WI38 (cell line): ENCODE measurements at regions not wholly inside any gene's neighbourhood (a gene's known extent, or its start where the extent isn't known, plus 50 kb on each side); places are given as distances from the start of the nearest gene placed in this dataset.

Source experiments
- H3K4me3 ChIP-seq: 2 replicates; pipeline ENCODE4 v1.5.1; 2011; ENCODE audit warnings: low read depth, mild to moderate bottlenecking, control low read depth, low read length
- TF ChIP-seq, protein P1 (sequence below): IDR thresholded peaks from 2 replicates; pipeline ENCODE4 v1.5.1; 2012; ENCODE audit warnings: low read depth, mild to moderate bottlenecking, control low read depth, low read length

DNA sequence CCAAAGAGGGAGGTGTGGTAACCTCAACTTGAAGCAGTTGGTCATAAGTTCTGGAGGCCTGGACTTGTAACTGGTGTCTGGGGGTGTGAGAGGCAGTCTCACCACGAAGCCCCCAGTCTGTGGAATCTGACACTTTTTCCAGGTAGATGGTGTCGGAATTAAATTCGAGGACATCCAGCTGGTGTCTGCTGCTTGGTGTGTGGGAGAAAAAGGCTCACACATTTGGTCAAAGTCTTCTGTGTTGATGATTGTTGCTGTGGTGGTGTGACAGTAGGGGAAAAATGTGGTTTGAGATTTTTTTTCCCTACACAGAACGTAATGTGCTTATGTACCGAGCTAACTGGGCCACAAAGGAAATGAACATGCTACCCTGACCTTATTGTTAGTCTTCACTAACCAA, 251.9 kb downstream of the MAT2B start:
- TF ChIP-seq, protein P1, sequence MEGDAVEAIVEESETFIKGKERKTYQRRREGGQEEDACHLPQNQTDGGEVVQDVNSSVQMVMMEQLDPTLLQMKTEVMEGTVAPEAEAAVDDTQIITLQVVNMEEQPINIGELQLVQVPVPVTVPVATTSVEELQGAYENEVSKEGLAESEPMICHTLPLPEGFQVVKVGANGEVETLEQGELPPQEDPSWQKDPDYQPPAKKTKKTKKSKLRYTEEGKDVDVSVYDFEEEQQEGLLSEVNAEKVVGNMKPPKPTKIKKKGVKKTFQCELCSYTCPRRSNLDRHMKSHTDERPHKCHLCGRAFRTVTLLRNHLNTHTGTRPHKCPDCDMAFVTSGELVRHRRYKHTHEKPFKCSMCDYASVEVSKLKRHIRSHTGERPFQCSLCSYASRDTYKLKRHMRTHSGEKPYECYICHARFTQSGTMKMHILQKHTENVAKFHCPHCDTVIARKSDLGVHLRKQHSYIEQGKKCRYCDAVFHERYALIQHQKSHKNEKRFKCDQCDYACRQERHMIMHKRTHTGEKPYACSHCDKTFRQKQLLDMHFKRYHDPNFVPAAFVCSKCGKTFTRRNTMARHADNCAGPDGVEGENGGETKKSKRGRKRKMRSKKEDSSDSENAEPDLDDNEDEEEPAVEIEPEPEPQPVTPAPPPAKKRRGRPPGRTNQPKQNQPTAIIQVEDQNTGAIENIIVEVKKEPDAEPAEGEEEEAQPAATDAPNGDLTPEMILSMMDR = no peak
- no peak overlapping the region for H3K4me3 ChIP-seq

DNA sequence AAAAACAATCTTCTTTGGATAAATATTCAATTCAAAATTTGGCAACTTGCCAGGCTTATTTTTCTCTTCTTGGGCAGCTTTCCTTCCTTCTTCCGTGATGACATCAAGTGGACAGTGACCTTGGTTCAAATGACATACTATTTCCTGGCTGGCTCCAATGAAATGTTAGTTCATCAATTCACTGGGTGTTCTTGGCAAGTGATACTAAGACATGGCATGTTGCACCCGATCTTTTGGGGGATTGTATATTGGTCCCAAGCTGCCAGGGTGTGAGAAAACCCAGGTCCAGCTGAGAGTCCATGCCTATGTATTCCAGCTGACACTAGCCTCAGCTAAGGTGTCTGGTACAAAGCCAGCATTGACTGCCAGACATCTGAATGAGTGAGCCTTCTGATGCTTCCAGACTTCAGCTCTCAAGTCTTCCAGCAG, 252.9 kb downstream of the MAT2B start:
- TF ChIP-seq, protein P1 = no peak
- no peak overlapping the region for H3K4me3 ChIP-seq

DNA sequence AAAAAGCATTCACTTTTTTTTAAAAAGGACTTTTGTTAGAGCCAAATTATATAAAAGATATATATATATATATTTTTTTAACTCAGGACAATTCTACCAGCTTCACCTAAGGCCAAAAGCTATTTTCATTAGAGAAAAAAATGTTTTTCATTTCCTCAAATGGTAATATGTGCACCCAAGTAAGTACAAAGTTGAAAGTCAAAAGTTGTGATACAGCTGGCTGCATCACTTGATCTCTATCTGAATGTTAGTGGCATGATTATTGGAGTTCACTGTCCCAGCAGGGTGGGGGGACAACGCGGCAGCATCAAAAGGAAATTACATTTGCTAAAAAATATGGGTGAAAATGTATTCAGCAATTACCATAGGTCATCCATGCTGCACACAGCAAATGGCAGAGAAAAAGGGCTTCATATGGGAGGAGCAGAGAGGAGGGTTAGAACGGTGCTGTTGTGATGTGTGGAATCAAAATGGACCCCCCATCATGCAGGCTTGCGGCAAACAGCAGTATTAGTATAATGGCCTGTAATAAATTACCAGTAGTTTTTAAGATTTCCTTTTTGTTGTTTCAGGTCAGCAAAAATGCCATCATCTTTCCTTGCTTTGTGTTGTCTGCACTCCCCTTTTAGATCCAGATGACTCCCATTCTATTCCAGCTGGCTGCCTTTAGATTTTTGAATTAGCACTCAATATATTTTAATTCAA, 253.7 kb downstream of the MAT2B start:
- H3K4me3 ChIP-seq = no peak overlapping the region
- TF ChIP-seq, protein P1 = no peak

DNA sequence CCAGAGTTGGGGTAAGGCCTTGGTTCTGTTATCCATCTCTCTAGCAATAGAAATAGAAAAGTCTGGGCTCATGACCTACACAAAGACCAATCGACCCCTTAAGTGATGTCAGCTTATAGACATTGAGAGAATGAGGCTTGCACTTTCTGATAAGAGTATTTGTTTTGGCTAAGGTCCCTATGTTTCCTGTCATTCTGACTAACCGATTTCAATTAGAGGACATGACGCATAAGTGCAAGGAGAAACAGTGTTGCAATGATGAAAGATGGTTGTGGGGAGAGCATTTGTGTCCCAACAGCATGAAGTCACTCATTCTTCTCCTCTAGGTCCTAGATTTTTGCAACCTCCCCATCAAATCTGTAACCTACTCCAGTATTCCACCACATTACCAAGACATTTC, 255.1 kb downstream of the MAT2B start:
- TF ChIP-seq, protein P1 = no peak
- H3K4me3 ChIP-seq = no peak overlapping the region

DNA sequence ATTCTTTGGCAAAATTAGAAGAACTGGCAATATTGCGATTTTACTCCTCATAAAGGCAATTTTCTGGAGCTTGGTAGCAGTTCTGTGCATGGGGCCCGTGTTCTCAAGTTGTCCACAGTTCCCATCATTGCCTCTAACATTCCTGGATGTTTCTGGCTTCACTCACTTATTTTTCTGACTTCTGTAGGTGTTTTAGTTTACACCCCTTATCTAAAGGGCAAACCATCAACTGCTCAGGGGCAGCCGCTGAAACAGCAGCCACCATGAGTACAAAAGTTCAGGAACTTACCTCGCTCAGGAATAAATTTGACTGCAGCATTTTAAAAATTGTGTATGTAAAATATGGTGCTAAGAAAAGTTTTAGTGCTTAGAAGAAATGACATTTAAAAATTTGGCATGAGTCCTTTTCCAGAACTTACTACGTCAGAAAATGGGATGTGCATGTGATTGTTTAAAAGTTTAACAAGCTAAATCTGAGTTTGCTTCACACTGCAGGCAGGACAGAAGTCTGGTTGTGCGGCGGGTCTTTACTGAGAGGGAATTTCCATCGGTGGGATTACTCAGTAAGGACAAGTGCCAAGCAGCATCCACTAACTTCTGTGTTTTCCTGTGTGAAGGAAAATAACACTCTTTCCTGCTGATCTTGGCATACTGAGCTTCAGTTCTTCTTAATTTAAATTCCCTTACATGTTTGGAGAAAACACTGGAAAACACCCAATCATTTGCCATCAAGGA, 261.7 kb downstream of the MAT2B start:
- no peak overlapping the region for H3K4me3 ChIP-seq
- TF ChIP-seq, protein P1 = no peak

DNA sequence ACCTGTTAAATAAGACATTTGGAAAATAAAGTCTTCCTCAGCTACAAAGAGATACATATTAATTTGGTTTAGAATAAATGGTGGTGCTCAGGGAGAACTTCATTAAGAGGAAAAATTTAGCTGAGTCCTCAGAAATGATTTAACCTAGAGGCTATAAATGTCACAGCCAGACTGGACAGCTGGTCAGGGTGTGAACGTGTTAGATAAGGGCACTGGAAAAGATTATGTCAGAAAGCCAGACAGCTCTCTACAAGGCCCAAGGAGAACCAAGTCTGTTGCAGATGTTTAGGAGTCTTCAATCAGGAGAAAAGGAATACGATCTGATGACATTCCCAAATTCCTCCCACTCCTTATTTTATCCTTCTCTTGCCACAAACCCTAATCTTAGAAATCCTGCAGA, 265.2 kb downstream of the MAT2B start:
- TF ChIP-seq, protein P1 = no peak
- no peak overlapping the region for H3K4me3 ChIP-seq

DNA sequence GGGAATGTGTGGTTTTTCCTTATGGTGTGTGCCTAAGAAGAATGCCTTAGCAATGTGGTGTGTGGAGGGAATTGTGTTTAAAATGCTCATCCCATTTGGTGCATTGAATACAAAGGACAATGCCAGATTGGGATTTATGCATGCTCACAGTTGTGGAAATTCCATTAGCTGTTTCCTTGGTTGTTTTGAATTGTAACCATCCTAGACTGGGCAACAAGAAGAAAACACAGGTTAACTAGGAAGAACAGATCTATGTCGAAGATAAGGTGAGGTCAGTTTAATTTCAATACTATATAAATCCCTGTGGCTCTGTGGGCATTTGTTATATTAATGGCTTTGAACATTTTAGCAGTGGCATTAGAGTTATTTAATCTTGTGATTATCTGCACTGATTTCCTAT, 266.8 kb downstream of the MAT2B start:
- no peak overlapping the region for H3K4me3 ChIP-seq
- TF ChIP-seq, protein P1 = no peak
